Esophagus muscularis mucosa (tissue), 3 donors: ENCODE measurements at regions not wholly inside any gene's neighbourhood (a gene's known extent, or its start where the extent isn't known, plus 50 kb on each side); places are given as distances from the start of the nearest gene placed in this dataset.
"Not testable (repeated sequence)": the region's sequence is repeated elsewhere in the genome, so short reads cannot be mapped to it uniquely, and the experiment has no call there.

Source experiments
- POLR2A ChIP-seq: fragments of 450-650 bp; IDR thresholded peaks from one replicate; pipeline ENCODE4 v1.6.1; 2017; ENCODE audit warnings: antibody characterized with exemption, moderate library complexity, mild to moderate bottlenecking, low read depth
- TF ChIP-seq, protein P1 (sequence below), 3 experiments: fragments of 200-600 bp in 2 of 3; fragments of 450-650 bp in 1 of 3; sonication (generic) in 2 of 3; IDR thresholded peaks; one replicate each; pipeline ENCODE4 v1.5.1; 2017 to 2019; ENCODE audit warnings: antibody characterized with exemption in 3 of 3, mild to moderate bottlenecking in 2 of 3, moderate library complexity in 1 of 3

- TF ChIP-seq, protein P1, sequence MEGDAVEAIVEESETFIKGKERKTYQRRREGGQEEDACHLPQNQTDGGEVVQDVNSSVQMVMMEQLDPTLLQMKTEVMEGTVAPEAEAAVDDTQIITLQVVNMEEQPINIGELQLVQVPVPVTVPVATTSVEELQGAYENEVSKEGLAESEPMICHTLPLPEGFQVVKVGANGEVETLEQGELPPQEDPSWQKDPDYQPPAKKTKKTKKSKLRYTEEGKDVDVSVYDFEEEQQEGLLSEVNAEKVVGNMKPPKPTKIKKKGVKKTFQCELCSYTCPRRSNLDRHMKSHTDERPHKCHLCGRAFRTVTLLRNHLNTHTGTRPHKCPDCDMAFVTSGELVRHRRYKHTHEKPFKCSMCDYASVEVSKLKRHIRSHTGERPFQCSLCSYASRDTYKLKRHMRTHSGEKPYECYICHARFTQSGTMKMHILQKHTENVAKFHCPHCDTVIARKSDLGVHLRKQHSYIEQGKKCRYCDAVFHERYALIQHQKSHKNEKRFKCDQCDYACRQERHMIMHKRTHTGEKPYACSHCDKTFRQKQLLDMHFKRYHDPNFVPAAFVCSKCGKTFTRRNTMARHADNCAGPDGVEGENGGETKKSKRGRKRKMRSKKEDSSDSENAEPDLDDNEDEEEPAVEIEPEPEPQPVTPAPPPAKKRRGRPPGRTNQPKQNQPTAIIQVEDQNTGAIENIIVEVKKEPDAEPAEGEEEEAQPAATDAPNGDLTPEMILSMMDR (IDR thresholded peaks at IDR 0.05): not testable (repeated sequence)
- not testable (repeated sequence) for TF ChIP-seq POLR2A
These were observed 176.0 kb upstream of the FOLH1 start for GRCh38 chr11:49384371-49384770.
